Kasumi-1 (cell line): ENCODE measurements at regions not wholly inside any gene's neighbourhood (a gene's known extent, or its start where the extent isn't known, plus 50 kb on each side); places are given as distances from the start of the nearest gene placed in this dataset.

Experiments used
- DNase-seq, 2 experiments: peaks; one replicate each; lab custom pipeline; 2025; lab: John Stamatoyannopoulos, UW

DNA sequence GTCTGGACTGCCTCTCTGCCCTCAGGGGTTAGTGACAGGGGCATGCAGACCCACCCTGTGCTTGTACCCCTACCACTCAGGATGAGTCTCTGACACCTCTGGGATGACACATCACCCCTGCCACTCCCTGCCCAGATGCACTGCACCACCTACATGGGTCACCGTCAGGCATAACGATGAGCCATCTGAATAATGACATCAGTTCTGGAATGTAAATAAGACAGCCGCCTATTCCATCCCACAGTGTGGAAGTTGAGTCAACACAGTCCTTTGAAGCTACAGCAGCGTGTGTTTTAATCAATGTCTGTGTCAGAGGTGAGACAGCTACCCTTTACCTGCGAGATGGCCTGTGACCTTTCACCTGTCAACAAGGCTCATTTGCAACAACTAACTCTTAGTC is 268.7 kb upstream of the ARRDC4 start:
- no peak for DNase-seq

DNA sequence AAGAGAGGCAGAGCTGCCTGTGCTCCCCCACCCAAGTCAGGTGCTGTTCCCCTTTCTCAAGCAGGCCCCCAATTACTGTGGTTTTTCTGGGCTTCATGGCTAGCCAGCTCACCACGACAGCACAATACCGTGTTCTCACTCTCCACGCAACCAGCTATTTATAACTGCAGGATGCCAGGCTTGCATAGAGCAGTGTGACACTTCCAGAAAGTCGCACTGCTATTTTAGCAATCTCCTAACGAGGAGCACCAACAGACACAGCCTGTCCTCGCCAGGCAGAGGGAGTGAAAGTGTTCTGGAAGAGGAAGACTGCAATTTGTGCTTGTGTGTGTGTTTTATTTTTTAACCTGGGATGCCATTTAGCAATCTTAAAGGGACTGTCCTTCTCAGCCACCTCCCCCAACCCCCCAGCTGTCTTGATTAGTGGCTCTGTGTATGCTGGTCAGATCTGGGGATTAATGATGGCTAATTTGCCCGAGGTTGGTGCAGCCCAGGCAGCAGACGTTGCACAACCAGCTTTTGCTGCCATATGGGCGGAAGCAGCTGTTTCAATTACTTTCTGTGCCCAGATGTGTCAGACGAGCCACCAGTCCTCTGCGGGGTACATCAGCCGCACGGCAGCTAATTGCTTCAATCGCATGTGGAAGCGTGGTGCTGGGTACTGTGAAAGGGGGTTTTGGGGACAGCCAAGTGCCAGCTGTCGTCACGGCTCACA is 268.0 kb upstream of the ARRDC4 start:
- peak; percentile 80 for DNase-seq

DNA sequence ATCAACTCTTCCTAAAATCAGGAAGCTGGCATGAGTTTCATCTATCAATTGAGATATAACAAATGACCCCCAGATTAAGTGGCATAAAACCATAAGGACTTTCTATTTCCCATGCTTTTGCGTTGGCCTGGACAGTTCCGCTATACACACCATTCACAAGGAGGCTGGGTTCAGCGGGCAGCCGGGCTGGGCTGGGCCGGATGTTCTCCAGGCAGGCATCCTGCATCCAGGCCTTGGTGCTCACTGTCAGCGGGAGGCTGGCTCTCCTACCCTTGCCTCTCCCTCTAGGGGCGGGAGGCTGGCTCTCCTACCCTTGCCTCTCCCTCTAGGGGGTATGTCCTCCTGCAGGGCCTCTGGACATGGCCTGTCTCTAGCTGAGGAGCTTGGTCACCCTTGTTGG is 266.0 kb upstream of the ARRDC4 start:
- no peak for DNase-seq

DNA sequence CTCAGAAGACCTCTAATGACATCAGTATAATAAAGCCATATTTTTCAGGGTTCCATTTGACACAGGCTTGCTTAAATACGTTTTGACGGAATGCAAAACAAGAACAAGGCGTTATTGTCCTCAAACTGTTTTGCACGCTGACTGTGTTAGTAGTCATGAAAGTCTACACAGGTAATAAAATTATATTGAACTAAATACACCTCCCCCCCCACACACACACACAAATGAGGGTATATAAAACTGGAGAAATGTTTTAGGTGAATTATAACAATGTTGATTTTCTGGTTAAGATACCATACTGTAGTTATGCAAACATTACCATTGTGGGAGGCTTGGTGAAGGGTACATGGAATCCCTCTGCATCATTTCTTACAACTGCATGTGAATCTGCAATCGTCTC is 257.1 kb upstream of the ARRDC4 start:
- DNase-seq: no peak

DNA sequence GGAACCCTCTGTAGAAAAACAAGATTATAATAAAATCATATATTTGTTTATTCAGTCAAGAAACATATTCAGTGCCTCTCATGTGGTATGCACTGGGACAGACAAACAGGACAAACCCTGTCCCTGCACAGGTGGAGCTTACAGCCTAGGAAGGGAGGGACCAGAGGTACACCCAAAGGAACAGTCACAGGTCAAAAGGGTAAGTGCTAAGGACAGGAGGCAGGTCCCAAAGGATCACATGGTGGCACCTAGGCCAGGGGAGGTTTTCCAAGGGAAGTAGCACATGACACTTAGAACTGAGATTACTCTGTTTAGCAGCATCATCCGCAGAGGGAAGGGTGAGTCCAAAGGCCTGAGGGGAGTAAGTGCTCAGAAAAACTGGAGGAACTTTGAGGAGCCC is 254.4 kb upstream of the ARRDC4 start:
- DNase-seq: no peak

DNA sequence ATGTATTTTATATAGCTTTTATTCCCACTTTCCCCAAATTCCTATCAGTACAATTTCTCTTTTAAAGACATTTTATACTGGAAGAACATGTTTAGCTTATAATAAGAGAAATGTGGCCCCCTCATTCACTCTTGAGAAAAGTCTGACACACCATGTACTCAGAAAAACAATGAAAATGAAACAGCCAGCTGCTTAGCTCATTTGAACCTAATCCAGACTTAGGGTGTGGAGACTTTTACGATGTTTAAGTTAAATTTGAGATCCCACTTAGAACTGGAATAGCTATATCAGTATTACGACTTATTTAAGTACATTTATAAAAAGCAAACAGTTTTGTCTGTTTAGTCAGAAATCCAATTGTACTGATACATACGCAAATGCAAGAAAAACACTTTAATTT is 252.3 kb upstream of the ARRDC4 start:
- no peak for DNase-seq

DNA sequence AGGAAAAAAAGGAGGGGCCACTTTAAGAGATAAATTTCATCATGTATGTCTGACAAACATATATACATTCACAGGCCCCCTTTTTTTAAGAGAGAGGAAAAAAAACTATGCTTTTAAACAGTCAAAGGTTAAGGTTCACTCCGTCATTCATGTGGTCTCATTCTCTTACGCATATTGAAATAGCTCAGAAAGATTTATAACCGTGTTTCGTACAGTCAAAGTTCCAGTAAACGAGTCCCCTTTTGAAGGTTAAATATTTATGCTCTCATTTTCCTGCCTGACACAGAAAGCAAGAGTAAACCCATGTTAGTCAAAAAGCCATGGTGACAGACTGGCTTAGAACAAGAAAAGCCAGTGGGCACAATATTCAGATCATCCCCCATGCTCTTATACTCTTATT is 248.0 kb upstream of the ARRDC4 start:
- no peak for DNase-seq

DNA sequence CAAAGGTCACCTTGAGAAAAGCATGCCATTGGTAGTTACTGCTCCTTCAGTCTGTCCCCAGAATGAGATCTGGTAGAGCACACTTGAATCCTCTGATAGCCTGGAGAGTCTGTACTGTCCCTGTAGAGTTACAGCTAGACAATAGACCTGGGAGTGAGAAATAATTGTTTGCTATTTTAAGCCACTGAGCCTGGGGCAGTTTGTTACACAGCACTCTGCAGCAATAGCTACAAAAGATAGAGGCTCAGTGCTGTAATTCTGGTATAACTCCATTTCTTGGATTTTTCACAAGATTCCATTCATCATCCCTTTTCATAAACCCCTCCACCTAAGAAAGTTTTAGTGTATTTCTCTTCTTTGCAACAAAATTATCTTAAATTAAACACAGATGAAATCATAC is 242.7 kb upstream of the ARRDC4 start:
- DNase-seq: no peak

DNA sequence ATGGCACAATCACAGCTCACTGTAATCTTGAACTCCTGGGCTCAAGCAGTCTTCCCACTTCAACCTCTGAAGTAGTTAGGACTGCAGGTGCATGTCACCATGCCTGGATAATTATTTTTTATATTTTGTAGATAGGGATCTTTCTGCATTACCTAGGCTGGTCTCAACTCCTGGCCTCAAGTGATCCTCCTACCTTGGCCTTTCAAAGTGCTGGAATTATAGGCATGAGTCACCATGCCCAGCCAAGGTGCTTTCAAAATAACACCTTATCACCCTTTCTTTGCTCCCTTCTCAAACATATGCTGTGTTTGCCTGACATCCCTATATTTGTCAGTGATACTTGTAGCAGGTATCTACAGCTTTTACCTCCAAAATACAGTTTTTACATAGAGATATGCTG is 242.0 kb upstream of the ARRDC4 start:
- DNase-seq: no peak

DNA sequence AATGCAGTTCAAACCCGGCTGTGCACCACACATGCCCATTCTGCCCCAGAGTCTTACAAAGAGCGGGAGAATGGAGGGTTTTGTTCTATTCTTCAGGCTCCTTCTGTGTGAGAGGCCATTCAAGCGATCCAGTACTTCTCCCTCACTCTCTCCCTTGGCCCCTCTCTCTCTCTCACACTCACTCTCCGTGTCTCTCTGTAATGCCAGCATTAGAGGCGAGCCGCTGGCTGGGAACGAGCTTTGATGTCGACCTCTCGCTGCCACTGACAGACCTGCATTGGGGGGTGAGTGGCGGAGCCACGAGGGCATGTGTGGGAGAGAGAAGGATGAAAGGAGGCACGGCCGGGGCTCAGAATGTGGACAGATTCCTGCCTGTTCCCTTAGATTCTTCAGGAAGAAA is 231.7 kb upstream of the ARRDC4 start:
- no peak for DNase-seq

DNA sequence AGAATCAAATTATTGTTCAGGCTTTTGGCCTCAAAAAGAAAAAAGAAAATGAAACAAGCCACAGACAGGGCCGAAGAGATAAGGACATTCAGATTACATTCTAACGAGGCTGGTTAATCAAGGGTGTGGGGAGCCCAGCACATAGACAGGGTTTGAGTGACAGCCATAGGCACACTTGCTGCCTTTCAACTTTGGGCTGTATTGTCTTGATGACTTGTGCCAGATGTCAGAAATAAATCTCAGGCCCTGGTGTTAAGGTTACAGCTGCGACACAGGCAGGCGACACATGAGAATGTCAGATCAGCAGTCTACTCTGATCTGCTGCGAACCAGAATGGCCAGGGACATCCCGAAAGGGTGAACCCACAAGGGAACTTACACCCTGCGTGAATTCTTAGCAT is 231.2 kb upstream of the ARRDC4 start:
- DNase-seq: no peak

DNA sequence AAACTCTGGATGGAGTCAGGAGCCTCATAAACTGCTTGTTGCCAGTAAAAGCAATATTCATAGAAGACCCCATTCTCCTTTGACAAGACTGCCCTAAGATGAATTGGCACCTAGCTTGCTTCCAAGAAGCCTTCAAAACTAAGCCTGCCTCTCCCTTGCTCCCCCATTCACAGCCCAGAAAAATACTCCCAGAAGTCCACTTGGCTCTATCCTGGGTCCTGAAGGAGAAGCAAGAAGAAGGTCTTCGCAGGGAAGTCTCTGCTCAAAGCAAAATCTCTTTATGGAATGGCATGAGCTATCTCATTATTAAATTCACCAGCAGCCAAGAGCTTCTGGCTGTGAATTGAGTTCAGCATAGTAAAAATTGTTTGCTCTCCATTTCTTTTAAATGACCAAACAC is 230.2 kb upstream of the ARRDC4 start:
- no peak for DNase-seq

DNA sequence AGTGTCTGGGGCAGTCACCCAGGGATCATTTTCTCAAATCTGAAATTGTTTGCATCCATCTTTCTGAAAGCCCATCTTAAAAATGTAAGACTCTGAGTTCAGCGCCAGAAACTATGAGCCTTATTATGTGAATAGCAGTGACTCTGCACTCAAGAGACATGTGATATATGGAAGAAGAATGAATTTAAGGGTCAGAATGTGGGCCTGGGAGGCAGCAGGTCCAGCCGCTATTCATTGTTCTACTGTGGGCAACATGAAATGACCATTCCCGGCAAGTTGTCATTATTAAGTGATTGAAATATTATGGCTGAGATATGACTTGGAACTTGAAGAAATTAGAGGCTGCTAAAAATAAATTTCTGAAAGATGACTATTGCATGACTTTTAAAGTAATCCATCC is 228.6 kb upstream of the ARRDC4 start:
- DNase-seq: no peak

DNA sequence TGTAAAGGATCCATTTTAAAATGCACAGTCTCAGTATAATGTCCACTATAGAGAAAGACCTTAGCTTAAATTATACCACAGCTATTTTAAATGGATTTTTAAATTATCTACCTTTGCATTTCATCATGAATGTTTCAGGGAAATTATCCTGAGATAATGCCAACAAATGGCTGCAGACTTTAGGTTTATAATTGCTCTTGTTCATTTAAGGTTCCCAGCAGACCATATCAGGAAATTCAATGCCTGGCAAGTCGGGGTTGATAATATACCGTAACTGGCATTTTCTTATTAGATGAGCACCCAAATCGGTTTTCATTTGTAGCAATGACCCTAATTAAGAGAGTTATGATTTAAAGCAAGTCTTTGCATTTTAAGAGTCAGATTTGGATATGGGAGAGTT is 227.1 kb upstream of the ARRDC4 start:
- DNase-seq: no peak

DNA sequence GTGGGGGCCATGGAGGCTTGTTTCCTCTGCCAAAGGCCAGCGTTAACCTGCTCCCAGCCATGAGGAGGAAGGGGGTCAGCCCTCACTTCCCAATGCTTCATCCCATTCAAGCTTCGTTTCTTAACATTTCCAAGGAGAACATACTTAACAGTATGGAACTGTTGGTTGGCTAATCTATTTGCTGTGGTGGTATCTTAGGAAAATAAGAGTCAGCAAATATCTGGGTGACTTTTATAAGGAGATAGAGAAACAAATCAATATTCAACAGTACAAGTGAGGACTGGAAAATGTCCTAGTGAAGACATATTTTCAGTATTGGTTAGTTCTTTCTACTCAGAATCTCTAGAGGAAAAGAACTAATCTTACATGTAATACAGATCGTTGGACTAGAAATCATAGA is 223.8 kb upstream of the ARRDC4 start:
- no peak for DNase-seq

DNA sequence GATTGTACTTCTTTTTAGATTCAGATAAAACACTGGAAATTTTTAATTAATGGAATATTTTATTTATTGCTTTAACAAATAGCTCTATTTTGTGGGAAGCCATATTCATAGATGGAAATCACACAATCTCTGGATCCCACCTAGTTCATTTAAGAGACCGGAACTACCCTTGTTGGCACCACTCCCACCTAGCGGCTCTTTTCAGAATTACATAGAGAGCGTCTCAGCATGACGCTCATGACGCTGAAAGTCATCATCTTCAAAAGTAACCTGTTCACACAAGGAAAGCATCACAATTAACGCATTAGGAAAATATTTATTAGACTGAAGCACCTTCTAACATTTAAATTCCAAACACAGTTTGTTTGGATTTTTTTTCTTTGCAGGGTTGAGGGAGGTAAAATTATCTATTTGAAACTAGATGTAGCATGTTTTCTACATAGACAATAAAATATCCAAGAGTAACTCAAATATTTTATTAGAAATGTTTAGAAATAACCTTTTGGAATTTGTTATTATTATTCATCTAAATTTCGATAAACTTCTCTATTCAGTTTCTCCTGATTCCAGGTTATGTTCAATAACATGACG is 214.9 kb upstream of the ARRDC4 start:
- DNase-seq: peak; percentile 60

DNA sequence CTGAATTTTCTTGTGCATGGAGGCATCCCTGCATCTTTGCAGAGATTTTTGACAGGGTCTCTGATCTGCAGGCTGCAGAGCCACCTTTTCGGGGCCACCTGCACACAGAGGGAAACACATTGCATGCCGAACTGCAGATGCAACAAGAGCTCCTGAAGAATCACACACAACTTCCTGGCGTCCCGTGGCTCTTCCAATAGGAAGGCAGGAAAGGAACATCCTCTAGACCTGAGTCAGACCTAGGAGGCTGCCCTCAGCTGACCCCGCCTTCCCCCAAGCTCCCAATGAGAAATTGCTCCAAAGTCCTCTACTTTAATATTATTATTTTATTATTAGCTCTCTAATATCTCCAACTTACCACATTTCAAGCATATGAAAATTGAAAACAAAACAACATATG is 213.2 kb upstream of the ARRDC4 start:
- no peak for DNase-seq

DNA sequence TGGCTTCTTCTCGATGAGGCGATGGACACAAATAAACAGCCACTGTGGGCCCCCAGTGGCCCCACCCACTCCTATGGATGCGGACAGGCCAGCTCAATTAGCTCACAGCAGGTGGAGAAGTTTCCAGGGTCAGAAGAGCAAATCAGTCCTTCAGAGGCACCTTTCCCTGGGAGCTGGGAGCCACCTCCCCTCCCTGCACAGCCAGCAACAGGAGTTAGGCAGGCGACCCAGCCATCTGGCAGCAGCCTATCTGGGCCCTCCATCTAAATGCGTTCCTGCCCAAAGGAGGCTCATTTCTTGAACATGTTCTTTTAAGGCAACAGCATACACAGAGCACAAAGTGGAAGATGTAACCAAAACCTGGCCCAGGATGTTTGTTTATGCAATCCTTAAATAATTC is 211.9 kb upstream of the ARRDC4 start:
- no peak for DNase-seq

DNA sequence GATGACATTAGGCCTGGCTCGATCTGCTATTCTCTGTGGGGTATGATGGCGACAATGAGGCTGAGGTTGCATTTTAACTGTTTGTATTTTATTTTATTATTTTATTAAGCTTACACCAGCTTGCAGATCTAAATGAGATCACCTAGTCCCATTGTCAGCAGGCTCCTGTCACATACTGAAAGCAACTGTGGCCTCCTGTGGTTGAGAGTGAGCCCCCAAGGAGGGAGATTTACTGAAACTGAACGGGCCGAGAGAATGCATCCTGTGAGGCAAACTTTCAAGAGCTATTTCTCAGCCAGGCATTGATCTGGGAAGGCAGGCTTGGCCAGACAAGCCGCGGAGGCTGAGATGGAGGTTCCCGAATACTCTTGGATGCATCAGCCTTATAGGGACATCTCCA is 210.4 kb upstream of the ARRDC4 start:
- DNase-seq: no peak

DNA sequence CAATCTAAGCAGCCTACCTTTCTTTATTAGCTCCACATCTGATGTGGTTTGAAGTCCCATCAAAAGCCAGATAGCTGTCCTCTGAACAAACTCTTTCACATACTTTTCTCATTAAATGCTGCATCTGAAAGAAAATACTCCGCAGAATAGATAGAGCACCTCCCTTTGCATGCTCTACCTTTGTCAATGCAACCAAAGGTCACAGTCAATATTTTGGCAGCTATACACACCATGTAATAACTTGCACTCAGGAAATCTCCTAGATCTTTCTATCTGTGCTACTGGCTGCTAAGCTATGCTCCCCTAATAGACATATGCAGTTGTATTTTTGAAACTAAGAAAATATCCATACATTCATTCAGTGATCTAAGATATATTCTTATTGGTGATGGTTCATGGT is 204.8 kb upstream of the ARRDC4 start:
- no peak for DNase-seq

DNA sequence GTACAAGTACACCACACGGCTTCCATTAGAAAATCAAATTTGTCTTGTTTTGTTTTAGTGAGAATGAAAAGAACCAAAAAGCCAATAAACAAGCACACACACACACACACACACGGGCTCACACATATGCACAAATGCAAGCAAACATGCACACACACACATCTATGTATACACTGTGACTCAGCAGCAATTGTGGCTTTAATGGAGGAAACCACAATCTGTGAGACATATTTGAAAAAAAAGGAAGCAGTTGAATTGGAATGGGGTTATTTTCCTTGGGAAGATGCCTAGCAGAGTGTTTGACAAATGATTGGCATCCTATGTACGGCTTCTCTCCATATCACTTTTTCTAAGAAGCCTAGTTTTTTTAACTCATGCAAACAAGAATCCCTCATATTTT is 201.1 kb upstream of the ARRDC4 start:
- peak; percentile 87 to 88 for DNase-seq

DNA sequence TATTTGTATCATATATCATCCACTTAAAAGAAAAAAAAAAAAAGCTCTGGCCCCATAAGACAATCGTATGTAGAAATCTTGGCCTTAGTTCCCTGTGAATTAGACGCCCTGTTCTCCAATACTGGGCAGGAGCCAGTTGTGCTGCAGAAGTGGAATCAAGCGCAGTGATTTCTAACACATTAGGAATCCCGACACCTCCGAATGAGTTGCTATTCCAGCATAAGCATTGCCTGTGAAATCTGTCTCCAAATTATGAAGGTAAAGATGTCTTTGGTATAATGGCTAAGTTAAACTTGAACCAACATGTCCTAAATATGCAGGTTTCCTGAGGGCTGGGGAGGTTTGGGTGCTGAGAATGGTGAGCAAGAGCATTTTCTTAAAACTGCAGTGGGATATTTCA is 199.4 kb upstream of the ARRDC4 start:
- no peak for DNase-seq

DNA sequence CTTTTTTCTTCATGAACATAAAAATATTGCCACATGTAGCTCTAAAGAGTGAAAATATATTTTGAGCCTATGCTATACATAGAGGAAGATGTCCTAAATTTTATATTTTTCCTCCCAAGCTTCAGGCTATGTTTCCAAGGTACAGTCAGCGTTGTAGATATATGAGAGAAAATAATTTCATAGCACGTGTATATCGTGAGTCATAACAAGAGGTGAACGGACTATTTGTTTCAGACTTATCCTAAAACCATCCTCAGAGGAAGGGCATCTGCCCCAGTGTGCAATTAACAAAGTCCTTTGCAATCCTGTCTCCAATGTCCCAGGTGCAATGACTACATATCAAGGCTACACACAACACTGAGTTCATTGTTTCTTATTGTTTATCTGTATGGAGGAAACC is 177.3 kb upstream of the ARRDC4 start:
- DNase-seq: no peak

DNA sequence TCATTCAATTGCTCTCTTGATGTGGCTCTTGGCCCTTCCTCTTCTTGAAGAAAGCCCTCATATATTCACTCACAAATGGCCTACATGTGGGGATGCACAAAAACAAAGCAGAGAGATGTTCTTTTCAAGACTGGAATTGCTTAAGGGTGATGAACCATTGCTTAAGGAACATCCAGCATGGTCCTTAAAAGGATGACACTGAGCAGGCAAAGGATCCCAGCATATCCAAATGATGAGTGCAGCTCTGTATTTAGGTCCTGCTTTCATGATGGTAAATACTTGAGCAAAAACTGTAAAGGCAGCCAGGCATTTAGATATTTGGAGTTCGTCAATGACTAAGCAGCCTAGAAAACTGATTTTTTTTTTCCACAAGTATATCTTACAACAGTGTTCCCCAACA is 173.8 kb upstream of the ARRDC4 start:
- no peak for DNase-seq
